NOMO-1 (cell line): ENCODE measurements at regions not wholly inside any gene's neighbourhood (a gene's known extent, or its start where the extent isn't known, plus 50 kb on each side); places are given as distances from the start of the nearest gene placed in this dataset.

Experiments used
- DNase-seq, 2 experiments: peaks; one replicate each; lab custom pipeline; 2025; ENCODE audit not compliant: unreplicated experiment in 2 of 2; lab: John Stamatoyannopoulos, UW

DNA sequence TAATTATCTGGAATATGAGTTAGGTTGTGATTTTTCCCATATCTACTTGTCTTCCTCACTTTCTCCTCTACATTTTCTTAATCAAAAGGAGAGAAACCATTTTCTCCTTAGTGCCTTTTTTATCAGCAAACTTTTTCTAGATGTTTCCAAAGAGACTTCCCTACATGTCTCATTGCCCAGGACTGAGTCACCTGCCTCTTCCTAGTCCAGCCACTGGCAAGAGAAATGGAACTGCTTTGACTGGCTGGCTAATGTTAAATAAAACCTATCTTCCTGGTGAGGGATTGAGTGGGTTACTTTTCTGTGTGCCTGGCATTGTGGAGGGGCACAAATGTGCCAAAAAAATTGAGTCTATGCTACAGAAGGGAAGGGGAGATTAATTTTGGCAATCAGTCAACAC is 52.1 kb upstream of the CD5L start:
- no peak for DNase-seq

DNA sequence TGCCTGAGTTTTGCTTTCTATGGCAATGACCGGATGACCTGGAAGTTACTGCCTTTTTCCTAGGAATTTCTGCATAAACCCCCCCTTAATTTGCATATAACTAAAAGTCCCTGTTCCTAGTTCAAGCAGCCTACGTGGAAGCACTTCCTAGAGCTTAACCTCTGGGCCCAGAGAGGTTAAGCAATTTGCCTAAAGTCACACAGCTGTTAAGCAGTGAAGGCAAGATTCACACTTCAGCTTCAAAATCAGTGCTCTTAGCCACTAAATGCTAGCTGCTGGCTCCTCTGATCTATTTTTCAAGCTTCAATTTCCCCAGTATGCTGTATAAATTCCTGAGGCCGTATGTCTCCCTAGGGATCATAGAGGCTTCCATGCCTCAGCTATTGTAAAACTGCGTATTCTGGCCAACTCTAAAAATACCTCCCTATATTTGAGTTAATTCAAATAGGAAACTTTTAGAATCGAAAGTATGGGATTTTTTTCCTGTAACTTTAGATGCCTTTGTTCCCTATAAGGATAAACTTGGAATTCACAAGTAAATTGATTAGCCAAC is 53.1 kb upstream of the CD5L start:
- DNase-seq: no peak

DNA sequence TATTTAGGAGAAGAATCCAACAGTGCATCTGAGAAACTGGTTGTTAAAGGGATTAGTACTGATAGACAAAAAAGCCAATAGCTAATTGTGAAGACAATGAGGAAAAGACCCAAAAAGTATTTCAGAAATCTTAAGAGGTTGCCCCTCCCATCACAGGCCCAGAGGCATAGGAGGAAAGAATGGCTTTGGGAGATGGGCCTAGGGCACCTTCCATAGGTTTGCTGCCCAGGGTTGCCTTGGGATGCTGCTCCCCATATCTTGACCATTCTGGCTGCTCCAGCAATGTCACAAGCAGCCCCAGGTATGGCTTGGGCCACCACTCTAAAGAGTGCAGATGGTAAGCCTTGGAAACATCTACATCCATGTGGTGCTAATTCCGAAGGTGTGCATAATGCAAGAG is 68.7 kb upstream of the CD5L start:
- DNase-seq: no peak

DNA sequence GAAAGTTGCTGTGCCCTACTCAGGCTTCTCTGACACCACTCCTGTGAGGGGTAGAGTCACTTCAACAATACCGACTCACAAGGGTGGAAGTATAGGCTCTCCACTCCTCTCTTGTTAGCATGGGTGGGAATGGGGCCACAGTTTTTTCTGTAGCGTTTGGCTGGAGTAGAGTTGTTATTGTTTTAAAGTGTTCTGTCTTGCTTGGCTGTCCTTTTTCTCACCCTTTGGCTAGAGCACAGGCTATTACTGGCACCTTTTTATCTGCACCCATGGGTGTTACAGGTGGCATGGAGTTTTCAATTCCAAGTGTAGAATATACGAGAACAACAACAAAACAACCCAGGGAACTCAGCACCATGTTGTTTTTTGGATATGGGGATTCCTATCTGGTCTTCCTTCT is 74.3 kb upstream of the CD5L start:
- no peak for DNase-seq

DNA sequence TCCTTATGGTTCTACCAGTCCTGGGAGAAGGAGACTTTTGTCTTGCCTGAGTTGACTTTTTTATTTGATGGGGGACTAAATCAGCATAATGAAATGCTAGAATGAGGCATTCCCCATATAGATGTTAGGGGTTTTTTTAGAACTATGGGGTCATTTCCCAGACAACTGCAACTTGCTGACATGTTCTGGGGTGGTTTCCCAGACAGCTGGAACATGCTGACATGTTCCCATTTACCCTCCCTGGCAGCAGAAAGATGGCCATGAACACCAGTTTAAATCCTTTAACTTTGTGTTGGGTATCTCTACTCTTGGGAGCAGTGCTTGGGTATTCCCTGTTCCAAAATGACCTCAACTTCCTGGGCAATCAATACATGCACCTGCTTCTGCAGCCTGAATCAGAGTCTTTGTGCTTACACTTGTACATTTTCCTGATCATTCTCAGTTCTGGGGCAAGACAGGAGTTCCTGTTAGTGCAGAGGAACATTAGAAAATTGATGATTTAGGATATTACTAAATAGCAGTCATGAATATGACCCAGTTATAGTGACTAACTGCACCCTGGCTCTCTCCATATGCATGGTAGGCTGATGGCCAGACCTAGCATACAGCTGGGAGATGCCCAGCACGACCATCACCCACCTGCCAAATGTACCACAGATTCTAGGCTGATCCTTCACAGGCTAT is 75.4 kb upstream of the CD5L start:
- DNase-seq: no peak

DNA sequence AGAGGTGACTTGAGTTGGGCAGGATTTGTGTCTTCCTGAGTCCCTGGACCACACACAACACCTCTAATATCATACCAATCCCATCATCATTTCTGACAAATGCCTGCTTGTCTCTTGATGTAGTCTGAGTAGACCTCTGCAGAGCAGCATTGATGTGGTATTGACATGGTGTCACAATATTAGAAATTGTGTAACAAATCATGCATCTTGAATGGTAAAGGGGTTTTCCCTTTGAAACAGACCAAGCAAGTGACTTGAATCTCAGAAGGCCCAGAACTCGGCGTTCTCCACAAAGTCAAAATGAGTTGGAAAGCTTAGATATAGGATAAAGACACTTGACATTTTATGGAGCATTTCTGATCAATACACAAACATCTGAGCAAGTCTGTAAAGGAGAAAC is 72.7 kb upstream of the KIRREL1 start:
- no peak for DNase-seq

DNA sequence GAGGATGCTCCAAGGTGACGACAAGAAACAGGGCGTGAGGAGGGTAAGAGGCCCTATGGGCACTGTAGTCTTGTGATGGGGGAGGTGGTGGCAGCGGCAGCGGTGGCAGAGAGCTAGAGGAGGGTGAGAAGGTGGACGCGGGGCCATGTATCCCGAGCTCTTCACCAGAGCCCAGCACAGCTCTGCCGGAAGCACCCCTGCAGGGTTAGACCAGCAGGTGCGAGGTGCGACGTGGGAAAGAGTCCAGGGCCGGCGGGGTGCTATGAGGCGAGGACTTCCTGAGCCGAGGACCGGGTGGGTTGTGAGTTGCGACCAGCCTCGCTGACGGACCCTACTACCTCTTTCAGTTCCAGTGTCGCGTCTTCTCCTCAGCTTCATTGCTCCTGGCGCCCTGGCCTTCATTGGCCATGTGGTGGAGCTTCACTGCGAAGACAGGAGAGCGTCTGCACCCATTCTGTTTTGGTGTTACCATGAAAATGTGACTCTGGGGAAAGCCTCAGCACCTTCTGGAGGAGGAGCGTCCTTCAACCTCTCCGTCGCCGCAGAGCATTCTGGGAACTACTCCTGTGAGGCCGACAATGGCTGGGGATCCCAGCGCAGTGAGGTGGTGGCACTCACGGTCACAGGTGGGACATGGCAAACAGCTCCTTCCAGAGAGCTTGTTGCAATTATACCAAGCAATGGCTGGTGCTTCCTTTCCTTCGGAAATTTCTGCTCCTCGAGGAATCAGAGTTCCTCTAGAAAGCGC is 67.9 kb upstream of the KIRREL1 start:
- no peak for DNase-seq

DNA sequence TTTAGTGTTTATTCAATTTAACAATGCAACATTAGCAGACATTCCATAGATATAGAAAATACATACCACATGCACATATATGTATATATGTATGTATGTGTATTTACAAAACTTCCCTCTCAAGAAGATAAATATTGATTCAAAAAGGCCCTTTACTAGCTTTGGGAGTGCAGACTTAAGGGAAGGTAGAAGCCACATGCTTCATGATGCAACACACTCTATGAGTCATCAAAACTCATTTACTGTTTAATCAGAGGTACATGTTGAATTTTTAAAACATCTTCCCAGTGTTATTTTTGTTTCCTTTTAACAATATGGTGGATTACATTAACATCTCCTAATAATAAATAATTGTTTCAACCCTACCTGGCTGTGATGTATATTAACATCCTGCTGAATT is 61.4 kb upstream of the KIRREL1 start:
- peak; percentile 23 to 77 for DNase-seq

DNA sequence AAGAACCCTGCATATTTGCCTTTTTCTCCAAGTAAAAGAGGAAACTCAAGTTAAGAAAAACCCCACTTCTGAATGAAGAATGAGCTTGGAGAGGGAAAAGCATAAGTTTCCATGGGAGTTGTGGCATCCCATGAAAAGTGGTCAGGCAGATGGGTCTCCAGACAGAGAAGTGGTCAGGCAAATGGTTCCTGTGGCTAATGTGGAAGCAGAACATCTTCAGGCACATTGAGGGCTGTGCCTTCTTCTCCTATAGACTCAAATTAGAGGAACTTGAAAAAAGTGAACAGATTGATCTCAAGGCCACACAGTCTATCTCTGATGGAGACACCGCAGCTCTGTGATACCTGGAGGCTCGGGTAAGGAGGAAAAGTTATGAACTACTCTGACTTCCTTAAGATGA is 55.7 kb upstream of the KIRREL1 start:
- peak in 1 of 2 experiments; percentile 23 for DNase-seq

DNA sequence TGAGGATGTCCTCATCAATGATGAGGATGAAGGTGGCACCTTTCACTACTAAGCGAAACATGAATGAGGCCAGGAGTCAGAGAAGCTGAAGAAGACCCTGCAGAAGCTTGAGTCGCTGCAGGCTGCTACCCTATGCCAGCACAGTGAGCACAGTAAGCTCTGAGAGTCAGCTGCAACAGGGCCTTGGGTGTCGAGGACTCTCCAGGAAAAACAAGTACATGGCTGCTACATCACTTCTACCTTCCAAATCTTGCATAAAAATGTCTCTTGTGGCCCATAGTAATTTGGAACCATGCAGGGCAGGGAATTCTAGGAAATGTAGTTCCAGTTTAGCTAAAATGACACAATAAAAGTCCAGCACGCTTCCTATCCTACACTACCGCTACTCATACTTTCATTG is 51.5 kb upstream of the KIRREL1 start:
- DNase-seq: no peak
